ENCODE measurements at regions not wholly inside any gene's neighbourhood (a gene's known extent, or its start where the extent isn't known, plus 50 kb on each side); places are given as distances from the start of the nearest gene placed in this dataset.
A peak's percentile ranks its signal among the peaks of the same experiment; 100 is the strongest.

DNA sequence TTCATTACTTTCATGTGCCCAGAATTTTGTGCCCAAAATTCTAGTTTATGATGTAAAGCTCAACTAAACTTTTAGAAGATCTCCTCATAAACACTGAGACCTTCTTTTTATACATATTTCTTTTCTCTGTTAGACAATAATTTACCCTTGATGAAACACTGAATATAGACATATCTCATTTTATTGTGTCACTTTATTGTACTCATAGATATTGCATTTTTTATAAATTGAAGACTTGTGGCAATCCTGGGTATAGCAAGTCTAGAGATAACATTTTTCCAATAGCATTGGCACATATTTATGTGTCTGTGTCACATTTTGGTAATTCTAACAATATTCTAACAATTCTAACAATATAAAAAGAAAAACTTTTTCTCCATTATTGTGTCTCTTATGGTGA lies 74.9 kb upstream of the POU3F2 start:
- no peak for TF ChIP-seq SP1 (IDR thresholded peaks at IDR 0.05; ENCODE audit: low read depth)
- TF ChIP-seq, protein P1, sequence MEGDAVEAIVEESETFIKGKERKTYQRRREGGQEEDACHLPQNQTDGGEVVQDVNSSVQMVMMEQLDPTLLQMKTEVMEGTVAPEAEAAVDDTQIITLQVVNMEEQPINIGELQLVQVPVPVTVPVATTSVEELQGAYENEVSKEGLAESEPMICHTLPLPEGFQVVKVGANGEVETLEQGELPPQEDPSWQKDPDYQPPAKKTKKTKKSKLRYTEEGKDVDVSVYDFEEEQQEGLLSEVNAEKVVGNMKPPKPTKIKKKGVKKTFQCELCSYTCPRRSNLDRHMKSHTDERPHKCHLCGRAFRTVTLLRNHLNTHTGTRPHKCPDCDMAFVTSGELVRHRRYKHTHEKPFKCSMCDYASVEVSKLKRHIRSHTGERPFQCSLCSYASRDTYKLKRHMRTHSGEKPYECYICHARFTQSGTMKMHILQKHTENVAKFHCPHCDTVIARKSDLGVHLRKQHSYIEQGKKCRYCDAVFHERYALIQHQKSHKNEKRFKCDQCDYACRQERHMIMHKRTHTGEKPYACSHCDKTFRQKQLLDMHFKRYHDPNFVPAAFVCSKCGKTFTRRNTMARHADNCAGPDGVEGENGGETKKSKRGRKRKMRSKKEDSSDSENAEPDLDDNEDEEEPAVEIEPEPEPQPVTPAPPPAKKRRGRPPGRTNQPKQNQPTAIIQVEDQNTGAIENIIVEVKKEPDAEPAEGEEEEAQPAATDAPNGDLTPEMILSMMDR (IDR thresholded peaks at IDR 0.05 in 2 of 3, conservative IDR thresholded peaks at IDR 0.05 in 1 of 3; ENCODE audit: borderline replicate concordance in 1 of 3, insufficient read depth in 1 of 3, low read depth in 2 of 3, low read length in 2 of 3) = peak in 1 of 3 experiments; percentile 42; a peak in 1 of 6 replicates
- no peak for TF ChIP-seq POLR2A (IDR thresholded peaks at IDR 0.05; ENCODE audit: borderline replicate concordance, extremely low read depth, insufficient read depth, insufficient read length)
- TF ChIP-seq, protein P2, sequence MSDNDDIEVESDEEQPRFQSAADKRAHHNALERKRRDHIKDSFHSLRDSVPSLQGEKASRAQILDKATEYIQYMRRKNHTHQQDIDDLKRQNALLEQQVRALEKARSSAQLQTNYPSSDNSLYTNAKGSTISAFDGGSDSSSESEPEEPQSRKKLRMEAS (IDR thresholded peaks at IDR 0.05) = no peak
- no peak for TF ChIP-seq FOSL1 (IDR thresholded peaks at IDR 0.05; ENCODE audit: low read depth)
- no peak for TF ChIP-seq ZFX (IDR thresholded peaks at IDR 0.05)
- TF ChIP-seq YY1 (IDR thresholded peaks at IDR 0.05; ENCODE audit: extremely low read depth, insufficient replicate concordance, low read depth, low read length) = no peak
- no peak for TF ChIP-seq TCF7L2 (IDR thresholded peaks at IDR 0.05; ENCODE audit: borderline replicate concordance, extremely low read depth, insufficient read depth, insufficient read length)
- TF ChIP-seq EZH2 (IDR thresholded peaks at IDR 0.05) = no peak
- no peak for TF ChIP-seq RAD21 (IDR thresholded peaks at IDR 0.05; ENCODE audit: low read depth)

Measured in HCT116 (cell line).